Neural crest cell (in vitro differentiated cells): ENCODE measurements at regions not wholly inside any gene's neighbourhood (a gene's known extent, or its start where the extent isn't known, plus 50 kb on each side); places are given as distances from the start of the nearest gene placed in this dataset.
A peak's percentile ranks its signal among the peaks of the same experiment; 100 is the strongest.

Source experiments
- DNase-seq: peaks from one replicate; pipeline ENCODE4 v3.0.0; 2021; ENCODE audit warnings: low read depth, mixed read lengths, low spot score
- H3K27ac Mint-ChIP-seq: one replicate; pipeline ENCODE4 v1.8.0; 2021; ENCODE audit warnings: mild to moderate bottlenecking, mixed read lengths; ENCODE audit not compliant: unreplicated experiment
- H3K27me3 Mint-ChIP-seq: 2 replicates; pipeline ENCODE4 v1.8.0; 2021; ENCODE audit warnings: low read depth, mild to moderate bottlenecking, mixed read lengths
- H3K36me3 Mint-ChIP-seq: 2 replicates; pipeline ENCODE4 v1.8.0; 2021; ENCODE audit warnings: low read depth, mild to moderate bottlenecking, mixed read lengths
- H3K4me1 Mint-ChIP-seq: 2 replicates; pipeline ENCODE4 v1.8.0; 2021; ENCODE audit warnings: mixed read lengths
- H3K4me3 Mint-ChIP-seq: one replicate; pipeline ENCODE4 v1.8.0; 2021; ENCODE audit warnings: mild to moderate bottlenecking, mixed read lengths
- H3K9me3 Mint-ChIP-seq: 2 replicates; pipeline ENCODE4 v1.8.0; 2021; ENCODE audit warnings: mixed read lengths
- CTCF ChIP-seq: fragments of 200-600 bp; sonication (generic); conservative IDR thresholded peaks from 2 replicates; pipeline ENCODE4 v1.5.0; 2021; ENCODE audit warnings: antibody characterized with exemption, mild to moderate bottlenecking

- H3K4me3 Mint-ChIP-seq, result peak overlapping the region; percentile 88
- no peaks in the 10 kb centered on the region for H3K9me3 Mint-ChIP-seq
- peaks cover 20% of the 10 kb centered on the region for H3K4me1 Mint-ChIP-seq
- peaks cover 83% of the 10 kb centered on the region for H3K27me3 Mint-ChIP-seq
- H3K27ac Mint-ChIP-seq, result no peak overlapping the region
- H3K36me3 Mint-ChIP-seq, result peaks cover 4% of the 10 kb centered on the region
- TF ChIP-seq CTCF, result peak; percentile 18
- DNase-seq, result peak; percentile 44
Observed at GRCh38 chr9:17906176-17906840, 327.4 kb downstream of the SH3GL2 start.

GRCh38 chr9:17906841-17907778 lies 328.2 kb downstream of the SH3GL2 start:
- no peak for TF ChIP-seq CTCF
- peaks cover 4% of the 10 kb centered on the region for H3K36me3 Mint-ChIP-seq
- H3K27me3 Mint-ChIP-seq, result peaks cover 75% of the 10 kb centered on the region
- H3K27ac Mint-ChIP-seq, result no peak overlapping the region
- peaks cover 20% of the 10 kb centered on the region for H3K4me1 Mint-ChIP-seq
- DNase-seq, result no peak
- peak overlapping the region; percentile 85 for H3K4me3 Mint-ChIP-seq
- no peaks in the 10 kb centered on the region for H3K9me3 Mint-ChIP-seq

GRCh38 chr9:17907779-17908508 lies 329.1 kb downstream of the SH3GL2 start:
- Mint-ChIP-seq H3K9me3 (no peaks in the 10 kb centered on the region), H3K27me3 (peaks cover 69% of the 10 kb centered on the region), H3K4me1 (peaks cover 20% of the 10 kb centered on the region), H3K36me3 (peaks cover 4% of the 10 kb centered on the region), H3K4me3 (peak overlapping the region; percentile 85), H3K27ac (no peak overlapping the region)
- no peak for TF ChIP-seq CTCF
- no peak for DNase-seq

GRCh38 chr9:17926246-17926645 lies 347.4 kb downstream of the SH3GL2 start:
- no peak overlapping the region for H3K27ac Mint-ChIP-seq
- no peaks in the 10 kb centered on the region for H3K27me3 Mint-ChIP-seq
- TF ChIP-seq CTCF, result no peak
- peaks cover 3% of the 10 kb centered on the region for H3K9me3 Mint-ChIP-seq
- no peaks in the 10 kb centered on the region for H3K36me3 Mint-ChIP-seq
- no peak overlapping the region for H3K4me3 Mint-ChIP-seq
- H3K4me1 Mint-ChIP-seq, result peaks cover 14% of the 10 kb centered on the region
- no peak for DNase-seq

GRCh38 chr9:17927616-17928015 lies 348.8 kb downstream of the SH3GL2 start:
- TF ChIP-seq CTCF, result no peak
- no peak overlapping the region for H3K4me3 Mint-ChIP-seq
- no peak overlapping the region for H3K27ac Mint-ChIP-seq
- no peaks in the 10 kb centered on the region for H3K27me3 Mint-ChIP-seq
- H3K9me3 Mint-ChIP-seq, result peaks cover 3% of the 10 kb centered on the region
- H3K36me3 Mint-ChIP-seq, result no peaks in the 10 kb centered on the region
- no peak for DNase-seq
- H3K4me1 Mint-ChIP-seq, result peaks cover 14% of the 10 kb centered on the region
